ENCODE measurements at regions not wholly inside any gene's neighbourhood (a gene's known extent, or its start where the extent isn't known, plus 50 kb on each side); places are given as distances from the start of the nearest gene placed in this dataset.

GRCh38 chr4:102423375-102423774, 77.8 kb upstream of the NFKB1 start:
- no TSS peak for BruUV-seq (replicated peaks)
- no peaks in the 10 kb centered on the region for H3K4me1 ChIP-seq (replicated peaks in 1 of 2; ENCODE audit: control insufficient read depth in 2 of 2, insufficient read depth in 2 of 2, low read length in 2 of 2)
- FAIRE-seq (no peak), ATAC-seq (no peak), DNase-seq (ENCODE audit: extremely low read depth in 1 of 4, low spot score in 3 of 4) (no peak)
- H3K9me3 ChIP-seq (replicated peaks; ENCODE audit: control insufficient read depth, insufficient read depth, low read depth, low read length), result no peaks in the 10 kb centered on the region
- no peak overlapping the region for H2AFZ ChIP-seq (ENCODE audit: low read depth, low read length)
- no peaks in the 10 kb centered on the region for H3K9me1 ChIP-seq (ENCODE audit: control insufficient read depth, insufficient read depth, low read length)
- in situ Hi-C loops (cut with MboI), result no loop called here
- H3K36me3 ChIP-seq (ENCODE audit: control insufficient read depth, insufficient read depth, low read length), result no peaks in the 10 kb centered on the region
- H3K79me2 ChIP-seq (ENCODE audit: control insufficient read depth, insufficient read depth, low read length), result no peaks in the 10 kb centered on the region
- intact Hi-C loops (cut with micrococcal nuclease), result no loop called here
- H3K27ac ChIP-seq (ENCODE audit: extremely low read depth, low read depth, low read length), result no peak overlapping the region
- no peaks in the 10 kb centered on the region; a peak in 1 of 5 replicates for H3K27me3 ChIP-seq (ENCODE audit: control insufficient read depth in 2 of 2, insufficient read depth in 2 of 2, low read length in 2 of 2)
- CTCF ChIA-PET (ENCODE audit: low intra/inter-chr PET ratio), result no interaction called here
- H4K20me1 ChIP-seq (replicated peaks; ENCODE audit: control insufficient read depth, insufficient read depth, low read length), result no peaks in the 10 kb centered on the region
- H3K4me3 ChIP-seq, result no peak overlapping the region
- no peak for TF ChIP-seq MXD1 (CRISPR knock-in tag; IDR thresholded peaks at IDR 0.05; ENCODE audit: borderline replicate concordance, poor library complexity, severe bottlenecking)
- no peak for TF ChIP-seq TFE3 (CRISPR knock-in tag; IDR thresholded peaks at IDR 0.05)
- TF ChIP-seq PPARD (CRISPR knock-in tag; IDR thresholded peaks at IDR 0.05), result no peak
- TF ChIP-seq SPI1 (IDR thresholded peaks at IDR 0.05; ENCODE audit: borderline replicate concordance, low read depth, low read length), result no peak
- TF ChIP-seq ZBTB33 (CRISPR knock-in tag; IDR thresholded peaks at IDR 0.05), result no peak
- TF ChIP-seq E2F5 (CRISPR knock-in tag; IDR thresholded peaks at IDR 0.05), result no peak
- TF ChIP-seq ZBTB1 (CRISPR knock-in tag; IDR thresholded peaks at IDR 0.05; ENCODE audit: borderline replicate concordance, low read depth), result no peak
- no peak for TF ChIP-seq ZNF655 (CRISPR knock-in tag; IDR thresholded peaks at IDR 0.05)
- TF ChIP-seq ZNF551 (CRISPR knock-in tag; IDR thresholded peaks at IDR 0.05), result no peak
- no peak for TF ChIP-seq HMBOX1 (IDR thresholded peaks at IDR 0.05)
- no peak for TF ChIP-seq CBX1 (IDR thresholded peaks at IDR 0.05; ENCODE audit: low read depth)
- TF ChIP-seq SRF (CRISPR knock-in tag; IDR thresholded peaks at IDR 0.05), result no peak
- no peak for TF ChIP-seq CTCF (IDR thresholded peaks at IDR 0.05 in 2 of 3, conservative IDR thresholded peaks at IDR 0.05 in 1 of 3; ENCODE audit: insufficient read depth in 2 of 3, low read depth in 1 of 3, low read length in 3 of 3)
- POLR2A ChIA-PET, result no interaction called here
- no peak overlapping the region for H3K4me2 ChIP-seq (ENCODE audit: insufficient read depth, low read length)
- H3K9ac ChIP-seq (ENCODE audit: insufficient read depth in 1 of 2, low read depth in 2 of 2, low read length in 2 of 2), result no peak overlapping the region

All from K562 (cell line).